Activated CD4-positive, alpha-beta T cell treated with anti-CD3 and anti-CD28 coated beads, Interleukin-2, Interleukin-4, amounts not matched to agents 100 ng/mL and 50 ng/mL, durations not matched to agents 16 hours and 8 hours (primary cell): ENCODE measurements at regions not wholly inside any gene's neighbourhood (a gene's known extent, or its start where the extent isn't known, plus 50 kb on each side); places are given as distances from the start of the nearest gene placed in this dataset.
"Not testable (repeated sequence)": the region's sequence is repeated elsewhere in the genome, so short reads cannot be mapped to it uniquely, and the experiment has no call there.

Experiments used
- DNase-seq: peaks from one replicate; pipeline ENCODE4 v3.0.0-alpha.2; 2020; ENCODE audit warnings: low spot score

DNA sequence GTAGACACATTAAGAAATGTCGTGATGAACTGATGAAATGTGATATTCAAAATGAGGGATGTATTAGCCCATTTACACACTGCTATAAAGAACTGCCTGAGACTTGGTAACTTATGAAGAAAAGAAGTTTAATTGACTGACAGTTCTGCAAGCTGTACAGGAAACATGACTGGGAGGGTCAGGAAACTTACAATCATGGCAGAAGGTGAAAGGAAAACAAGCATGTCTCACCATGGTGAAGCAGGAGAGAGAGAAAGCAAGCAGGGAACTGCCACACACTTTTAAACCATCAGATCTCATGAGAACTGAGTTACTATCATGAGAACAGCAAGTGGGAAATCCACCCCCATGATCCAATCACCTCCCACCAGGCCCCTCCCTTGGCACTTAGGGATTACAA, 1010.8 kb upstream of the CELF4 start:
- DNase-seq = no peak

DNA sequence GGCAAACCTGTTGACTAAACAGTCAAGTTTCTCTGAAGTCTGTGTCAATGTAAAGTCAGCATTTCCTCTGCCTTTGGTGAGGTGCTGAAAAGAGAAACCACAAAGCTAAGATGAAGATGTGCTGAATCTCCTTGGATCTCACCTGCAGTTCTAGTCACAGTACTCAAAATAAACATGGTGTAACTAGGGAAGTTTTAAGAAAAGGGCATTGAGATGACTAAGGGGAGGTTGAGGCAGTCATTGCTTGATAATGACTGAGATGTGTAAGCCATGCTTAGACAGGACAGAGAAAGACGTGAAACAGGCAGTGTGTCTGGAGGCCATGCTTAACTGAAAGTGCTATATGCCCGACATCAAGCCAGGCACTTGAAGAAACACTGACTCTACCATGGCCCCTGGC, 1010.0 kb upstream of the CELF4 start:
- DNase-seq = peak; percentile 24

DNA sequence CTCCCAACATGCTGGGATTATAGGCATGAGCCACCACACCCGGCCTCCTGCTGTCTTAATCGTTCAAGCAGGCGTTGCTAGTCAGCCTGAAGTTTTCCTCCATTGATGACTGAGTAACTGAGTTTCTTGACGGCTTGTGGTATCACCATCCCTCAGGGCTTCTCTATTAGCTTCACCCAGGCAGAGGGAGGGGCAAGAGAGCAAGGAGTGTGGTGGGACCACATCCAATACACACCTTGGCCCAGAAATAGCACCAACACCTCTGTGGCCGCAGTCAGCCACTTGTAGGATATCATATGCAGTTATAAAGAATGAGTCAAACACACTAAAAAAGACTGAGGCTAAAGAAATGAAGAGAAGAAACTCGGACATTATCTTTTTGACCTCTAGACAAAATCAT, 1009.4 kb upstream of the CELF4 start:
- no peak for DNase-seq

DNA sequence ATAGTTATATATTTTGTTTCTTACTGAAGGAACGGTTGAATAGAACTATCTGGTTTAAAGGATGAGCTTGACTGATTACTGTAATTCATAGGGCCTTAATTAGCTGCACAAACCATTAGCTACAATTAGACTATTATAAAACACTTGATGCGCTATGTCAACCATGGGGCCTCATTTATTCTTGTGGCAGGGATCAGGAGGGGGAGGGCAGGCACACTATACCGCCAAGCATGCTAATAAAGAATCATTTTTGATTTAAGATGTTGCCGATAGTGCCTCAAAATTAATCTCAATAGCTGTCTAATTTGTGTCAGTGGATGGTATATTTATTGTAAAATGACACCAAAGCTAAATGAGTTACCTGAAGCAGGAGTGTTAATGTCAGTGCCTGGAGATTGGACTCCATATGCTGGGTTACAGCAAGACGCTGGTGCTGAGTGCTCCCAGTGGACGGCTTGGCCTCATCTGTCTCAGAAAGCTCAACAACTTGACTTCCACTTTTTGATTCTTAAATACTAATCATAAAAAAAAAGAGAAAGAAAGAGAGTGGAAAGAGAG, 1007.0 kb upstream of the CELF4 start:
- no peak for DNase-seq

DNA sequence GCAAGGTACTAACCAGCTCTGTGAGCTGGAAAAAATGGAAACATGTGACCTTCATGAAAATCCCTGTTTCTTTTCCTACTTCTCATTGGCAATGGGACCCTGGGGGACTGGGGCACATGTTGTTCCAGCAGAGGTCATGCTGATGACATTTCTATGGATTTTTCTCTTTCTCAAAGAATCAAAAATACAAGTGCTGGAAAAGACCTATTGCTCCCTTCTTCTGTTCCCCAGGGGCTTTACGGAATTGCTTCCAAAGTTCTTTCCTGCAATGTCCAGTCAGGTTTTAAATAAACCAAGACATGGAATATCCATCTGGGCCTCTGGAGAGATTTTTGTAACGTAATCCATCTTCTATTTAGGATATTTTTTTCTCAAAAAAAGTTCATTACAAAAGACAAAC, 1006.1 kb upstream of the CELF4 start:
- no peak for DNase-seq

DNA sequence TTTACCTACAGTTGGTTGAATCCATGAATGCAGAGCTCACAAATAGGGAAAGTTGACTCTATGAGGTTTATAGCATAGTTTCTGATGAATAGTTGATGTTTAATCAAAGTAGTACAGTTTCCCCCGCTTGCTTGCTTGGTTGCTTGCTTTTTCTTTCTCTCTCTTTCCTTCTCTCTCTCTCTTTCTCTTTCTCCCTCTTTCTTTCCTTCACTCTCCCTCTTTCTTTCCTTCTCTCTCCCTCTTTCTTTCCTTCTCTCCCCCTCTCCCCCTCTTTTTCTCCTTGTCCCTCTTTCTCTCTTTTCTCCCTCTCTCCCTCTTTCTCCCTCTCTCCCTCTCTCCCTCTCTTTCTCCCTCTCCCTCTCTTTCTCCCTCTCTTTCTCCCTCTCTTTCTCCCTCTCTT, 999.9 kb upstream of the CELF4 start:
- no peak for DNase-seq

DNA sequence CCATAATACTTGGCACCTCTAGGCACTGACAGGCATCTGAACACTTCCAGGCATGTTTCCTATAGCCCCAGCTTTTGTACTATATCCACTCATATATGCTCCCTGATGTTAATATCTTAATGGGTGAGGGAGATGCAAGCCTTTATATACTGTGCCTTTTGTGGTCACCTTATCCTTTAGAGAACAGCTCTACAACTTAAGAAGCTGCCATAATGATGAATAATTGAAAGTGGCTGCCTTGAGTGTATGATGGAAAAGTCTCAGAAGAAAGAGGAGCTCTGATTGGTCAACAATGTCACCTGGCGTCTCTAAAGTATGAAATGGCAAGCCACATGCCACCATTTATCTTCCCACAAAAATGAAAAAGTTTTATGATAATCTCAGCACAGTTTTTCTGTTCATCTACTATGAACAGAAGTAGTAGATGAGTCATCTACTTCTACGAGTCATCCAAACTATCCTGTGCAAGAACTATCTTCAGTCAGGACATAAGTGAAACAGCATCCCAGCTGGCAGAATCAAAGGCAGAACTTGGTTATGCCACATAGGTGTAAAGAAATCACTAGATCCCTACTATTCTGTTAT, 997.9 kb upstream of the CELF4 start:
- peak; percentile 4 for DNase-seq

DNA sequence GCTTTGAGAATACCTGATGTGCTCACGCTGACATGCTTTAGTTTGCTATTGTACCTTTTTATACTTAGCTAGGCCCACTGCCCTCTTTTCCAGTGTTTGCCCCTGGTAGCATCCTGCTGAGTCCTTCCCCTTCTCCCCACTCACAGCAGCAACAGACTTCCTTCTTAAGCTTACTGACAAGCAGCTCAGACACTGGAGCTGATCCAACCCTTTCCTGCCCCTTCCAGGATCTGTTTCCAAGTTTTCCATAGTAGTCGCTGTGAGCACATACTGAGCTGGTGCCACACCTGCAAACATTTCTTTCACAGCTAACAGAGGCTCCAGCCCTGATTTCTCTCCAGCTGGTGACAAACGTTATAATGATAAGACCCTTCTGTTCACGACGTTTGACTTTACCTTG, 991.4 kb upstream of the CELF4 start:
- DNase-seq = no peak

DNA sequence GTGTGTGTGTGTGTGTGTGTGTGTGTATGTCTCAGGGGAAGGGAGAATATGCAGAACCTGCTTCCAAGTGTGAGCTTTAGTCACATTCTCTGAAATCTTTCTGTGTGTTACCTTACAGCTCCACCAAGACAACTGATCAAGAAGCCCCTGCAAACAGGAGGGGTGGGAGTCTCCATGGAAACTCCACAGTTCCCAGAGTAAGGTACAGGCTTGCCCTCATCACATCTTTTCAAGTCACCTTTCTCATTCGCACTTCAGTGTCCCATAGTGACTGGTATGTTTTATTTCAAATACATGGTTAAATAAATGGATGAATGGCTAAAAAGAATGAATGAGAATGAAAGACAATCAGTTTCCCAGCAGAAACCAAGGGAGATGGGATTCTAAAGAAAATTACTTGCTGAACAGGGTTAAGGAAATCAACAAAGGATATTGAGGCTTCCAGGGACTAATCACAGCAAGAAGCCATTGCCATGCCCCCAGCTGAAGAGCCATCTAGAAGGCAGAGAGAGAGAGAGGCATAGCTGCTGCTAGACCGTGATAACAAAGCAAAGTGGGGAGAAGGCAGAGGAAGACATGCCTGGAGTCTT, 987.2 kb upstream of the CELF4 start:
- DNase-seq = no peak

DNA sequence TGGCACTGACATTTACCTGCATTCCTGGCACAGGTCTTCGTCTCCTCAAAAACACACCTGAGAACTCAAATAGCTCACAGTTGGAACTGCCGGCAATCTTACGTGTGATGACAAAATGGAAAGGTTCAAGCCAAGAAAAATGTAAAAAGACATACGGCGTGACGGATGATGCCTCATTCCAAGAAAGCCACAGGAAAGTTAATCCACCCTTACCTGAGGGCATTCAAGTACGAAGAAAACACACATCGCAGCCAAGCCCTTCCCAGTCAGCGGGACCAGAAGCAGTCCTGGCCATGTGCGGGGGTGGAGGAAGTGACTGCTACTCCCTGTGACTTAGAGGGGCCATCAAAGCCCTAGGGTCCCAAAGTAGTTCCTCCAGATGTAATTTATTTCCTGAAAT, 986.3 kb upstream of the CELF4 start:
- no peak for DNase-seq

DNA sequence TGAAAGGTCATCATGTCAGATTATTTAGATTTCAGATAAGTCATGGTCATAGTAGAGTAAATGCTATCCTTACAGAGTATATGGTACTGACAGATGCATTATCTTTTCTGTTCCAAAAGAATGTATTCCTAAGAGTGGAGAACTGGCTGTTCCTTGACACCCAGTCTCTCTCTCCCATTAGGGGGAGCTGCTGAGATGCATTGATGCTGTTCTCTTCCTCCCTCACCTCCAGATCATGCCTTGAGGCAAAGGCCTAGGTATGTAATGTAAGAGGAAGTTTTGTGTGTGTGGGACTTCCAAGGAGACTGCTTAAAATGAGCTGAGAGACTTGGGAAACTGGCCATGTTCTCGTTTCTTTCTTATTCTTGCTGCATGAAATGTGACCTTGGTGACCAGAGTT, 979.5 kb upstream of the CELF4 start:
- peak; percentile 11 for DNase-seq

DNA sequence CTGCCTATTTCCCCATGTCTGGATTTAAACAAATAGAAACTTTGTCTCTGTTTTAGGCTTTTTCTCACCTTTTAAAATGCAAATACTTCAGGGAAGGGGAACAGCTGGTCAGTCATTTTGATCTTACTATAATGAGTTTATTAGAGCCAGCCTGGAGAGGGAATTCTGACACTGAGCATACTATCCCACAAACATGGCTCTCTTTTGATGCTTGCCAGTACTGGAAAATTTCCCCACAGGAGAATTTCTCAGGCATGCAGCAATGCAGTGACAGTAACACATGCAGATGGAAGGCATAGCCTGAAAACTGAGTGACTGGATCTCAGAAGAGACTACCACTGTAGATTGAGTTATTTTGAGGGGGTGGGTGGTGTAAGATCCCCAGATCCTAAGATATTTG, 974.3 kb upstream of the CELF4 start:
- DNase-seq = no peak

DNA sequence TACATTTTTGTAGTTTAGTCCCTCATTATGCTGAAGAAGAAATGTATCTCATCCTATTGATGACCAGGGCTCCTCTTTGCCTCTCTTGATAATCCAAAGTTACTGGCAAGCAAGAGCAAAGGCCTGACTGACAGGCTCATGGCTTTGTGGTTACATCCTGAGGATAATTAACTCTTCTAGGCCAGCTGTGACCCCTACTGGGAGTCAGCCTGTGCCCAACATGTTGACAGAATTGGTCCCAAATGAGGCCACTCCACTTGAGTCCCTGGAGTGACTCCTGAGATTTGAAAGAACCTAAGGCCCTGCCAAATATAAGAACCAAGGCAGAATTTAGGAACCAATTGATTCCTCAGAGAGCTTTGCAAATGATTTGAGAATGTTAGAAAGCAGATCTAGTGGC, 973.8 kb upstream of the CELF4 start:
- no peak for DNase-seq

DNA sequence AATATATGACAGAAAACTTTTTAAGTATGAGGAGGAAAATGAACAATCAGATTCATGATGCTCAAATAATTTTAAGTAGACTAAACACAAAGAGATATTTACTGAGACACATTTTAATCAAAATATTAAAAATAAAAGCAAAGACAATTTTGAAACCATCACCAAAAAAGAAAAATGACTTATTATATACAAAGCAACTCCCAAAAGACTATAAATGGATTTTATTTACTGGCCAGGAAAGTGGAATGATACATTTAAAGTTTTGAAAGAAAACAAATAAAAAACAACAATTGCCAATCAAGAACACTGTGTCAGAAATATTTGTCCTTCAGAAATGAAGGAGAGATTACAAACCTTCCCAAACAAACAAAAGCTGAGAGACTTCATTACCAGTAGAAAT, 968.5 kb upstream of the CELF4 start:
- DNase-seq = no peak

DNA sequence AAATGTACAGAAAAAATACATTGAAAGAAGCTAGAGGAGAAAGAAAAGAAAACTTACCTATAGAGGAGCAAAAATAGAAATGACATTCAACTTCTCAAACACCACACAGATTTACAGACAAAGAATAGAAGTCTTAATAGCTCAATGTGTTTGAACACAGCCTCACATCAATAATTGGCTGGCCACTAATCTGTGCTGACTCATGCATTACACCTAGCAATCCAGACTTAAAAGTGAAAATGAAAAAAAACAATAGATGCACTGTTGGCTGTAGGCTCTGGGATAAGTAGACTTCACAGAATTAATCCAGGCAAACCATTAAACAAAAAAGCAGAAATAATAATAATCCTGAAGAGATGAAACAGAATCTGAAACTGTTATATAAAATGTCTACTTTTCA, 961.3 kb upstream of the CELF4 start:
- DNase-seq = no peak

DNA sequence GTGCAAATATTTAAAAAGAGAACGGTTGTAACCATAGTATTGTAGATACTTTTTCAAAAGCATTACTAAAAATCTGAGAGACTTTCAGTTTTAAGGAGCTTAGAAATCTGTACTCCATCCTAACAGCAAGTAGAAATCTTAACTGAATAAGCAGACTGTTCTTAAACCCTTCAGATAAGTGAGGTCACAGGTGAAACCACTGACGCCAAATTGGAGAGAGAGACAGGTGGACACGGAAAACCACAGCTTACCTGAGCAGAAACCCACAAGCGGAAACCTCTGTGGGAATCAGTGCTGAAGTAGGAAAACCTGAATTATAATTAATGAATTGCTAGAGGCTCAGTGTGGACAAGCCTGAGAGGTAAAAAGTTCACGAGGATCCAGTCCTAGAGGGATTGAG, 959.4 kb upstream of the CELF4 start:
- DNase-seq = no peak

DNA sequence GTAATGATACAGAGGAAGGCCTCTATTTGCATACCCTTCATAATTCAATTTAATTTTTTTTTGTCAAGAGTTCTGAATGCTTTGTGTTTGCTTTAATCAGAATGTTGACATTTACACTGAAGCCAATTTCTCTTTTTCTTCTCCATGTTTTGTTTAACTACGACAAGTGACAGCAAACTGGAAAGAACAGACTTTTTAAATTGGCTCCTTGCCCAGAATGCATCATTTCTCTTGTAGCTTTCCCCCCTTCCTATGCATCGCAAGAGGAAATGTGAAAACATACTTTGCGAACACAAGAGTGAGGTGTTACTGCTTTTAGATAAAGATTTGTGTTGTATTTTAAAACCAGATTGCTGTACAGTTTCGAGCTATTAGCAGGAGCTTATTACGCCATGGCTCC, 955.2 kb upstream of the CELF4 start:
- DNase-seq = no peak

DNA sequence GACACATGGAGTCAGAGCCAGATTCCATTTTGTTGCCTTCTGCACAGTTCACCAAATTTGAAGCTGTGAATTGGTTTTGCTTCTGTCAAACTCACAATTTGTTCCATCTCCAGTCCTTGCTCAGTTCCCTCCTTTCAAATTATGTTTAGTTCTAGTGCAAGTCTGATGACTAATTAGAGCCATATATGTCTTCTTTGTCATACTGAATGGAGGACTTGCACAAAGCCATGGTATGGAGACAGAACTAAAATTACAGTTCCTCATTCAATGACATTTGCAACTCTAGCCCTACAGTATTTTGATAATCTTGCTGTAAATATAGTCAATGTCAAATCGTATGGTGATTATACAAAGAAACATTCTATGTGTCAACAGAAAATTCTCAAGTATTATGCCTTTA, 936.9 kb upstream of the CELF4 start:
- no peak for DNase-seq

DNA sequence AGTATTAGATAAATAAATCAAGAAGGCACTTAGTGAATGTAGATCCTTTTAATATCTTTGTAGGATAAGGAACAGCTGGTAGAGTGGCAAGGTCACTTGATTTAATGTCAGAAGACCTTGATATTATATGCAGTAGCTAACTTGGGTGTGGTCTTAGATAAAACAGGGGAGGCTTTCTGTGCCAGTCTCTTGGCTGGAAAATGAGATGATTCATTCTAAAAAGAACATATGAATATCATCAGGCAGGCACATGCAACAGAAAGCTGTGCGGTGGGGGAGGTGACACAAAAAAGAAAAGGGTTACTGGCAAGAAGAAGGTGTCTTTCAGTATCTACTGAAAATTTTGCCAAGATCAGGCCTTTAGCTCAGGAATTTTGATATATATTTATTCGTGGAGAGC, 931.7 kb upstream of the CELF4 start:
- DNase-seq = peak; percentile 23

DNA sequence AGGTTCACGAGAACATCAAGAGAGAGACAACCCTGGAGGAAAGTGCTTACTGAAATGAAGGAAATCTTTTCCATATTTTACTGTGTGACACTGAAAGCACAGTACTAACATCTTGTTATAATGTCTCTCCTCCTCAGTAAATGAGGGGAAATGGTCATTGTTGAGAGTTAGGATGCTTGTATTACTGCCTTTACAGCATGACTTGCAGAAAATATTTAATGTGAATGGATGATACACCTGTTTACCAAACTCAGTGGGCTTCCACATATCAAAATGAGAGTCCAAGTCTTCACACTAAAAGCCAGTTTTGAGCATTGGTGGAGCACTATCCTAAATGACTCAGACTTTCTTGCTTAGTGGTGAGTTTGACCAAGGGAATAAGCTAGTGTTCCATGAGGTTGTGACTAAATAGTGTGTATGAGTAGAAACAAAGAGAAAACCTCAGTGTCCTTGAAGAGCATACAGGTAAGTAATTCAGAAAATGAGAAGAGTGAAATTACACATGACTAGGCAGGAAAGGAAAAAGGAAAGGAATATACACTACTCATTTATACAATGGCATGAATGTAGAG, 930.7 kb upstream of the CELF4 start:
- DNase-seq = peak; percentile 52

DNA sequence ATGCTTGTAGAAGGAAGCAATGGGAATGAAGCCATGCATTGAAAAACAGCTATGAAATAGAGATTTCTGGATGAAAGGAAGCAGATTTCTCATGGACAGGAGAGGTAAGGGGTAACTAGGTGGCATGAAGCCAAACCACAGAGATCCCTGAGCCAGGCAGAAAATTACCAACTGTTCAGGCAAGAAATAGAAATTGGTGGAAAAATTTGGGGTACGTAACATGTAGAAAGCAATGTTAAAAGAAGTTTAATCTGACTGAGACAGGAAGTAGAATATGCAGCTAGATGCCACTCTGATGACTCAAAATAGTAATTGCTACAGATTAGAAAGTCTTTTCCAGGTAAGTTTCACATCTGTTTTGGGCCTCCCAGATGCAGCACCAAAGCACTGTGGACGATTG, 928.5 kb upstream of the CELF4 start:
- DNase-seq = peak; percentile 41

DNA sequence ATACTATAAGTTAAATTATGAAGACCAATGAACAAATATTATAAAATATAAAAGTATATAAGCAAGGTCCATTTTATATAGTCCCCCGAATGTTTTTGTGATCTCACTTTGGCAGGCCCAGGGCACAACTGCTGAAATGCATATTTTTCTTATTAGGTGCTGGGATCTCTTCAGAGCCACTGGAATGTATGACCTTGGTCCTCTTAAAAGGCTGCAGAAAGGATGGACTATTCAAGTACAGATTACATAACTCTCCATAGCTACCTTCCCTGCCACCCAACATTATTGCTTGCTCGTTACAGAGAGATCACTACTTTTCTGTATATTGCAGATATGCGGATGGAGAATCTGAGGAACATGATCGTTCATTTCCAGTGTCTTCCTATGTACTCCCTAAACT, 925.6 kb upstream of the CELF4 start:
- no peak for DNase-seq

DNA sequence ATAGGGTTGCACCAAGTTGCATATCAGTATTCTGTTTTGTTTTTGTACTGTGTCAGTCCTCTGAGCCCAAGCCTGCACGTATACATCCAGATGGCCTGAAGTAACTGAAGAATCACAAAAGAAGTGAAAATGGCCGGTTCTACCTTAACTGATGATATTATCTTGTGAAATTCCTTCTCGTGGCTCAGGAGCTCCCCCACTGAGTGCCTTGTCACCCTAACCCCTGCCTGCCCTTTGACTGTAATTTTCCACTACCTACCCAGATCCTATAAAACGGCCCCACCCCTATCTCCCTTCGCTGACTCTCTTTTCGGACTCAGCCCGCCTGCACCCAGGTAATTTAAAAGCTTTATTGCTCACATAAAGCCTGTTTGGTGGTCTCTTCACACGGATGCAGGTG, 924.1 kb upstream of the CELF4 start:
- DNase-seq = not testable (repeated sequence)

DNA sequence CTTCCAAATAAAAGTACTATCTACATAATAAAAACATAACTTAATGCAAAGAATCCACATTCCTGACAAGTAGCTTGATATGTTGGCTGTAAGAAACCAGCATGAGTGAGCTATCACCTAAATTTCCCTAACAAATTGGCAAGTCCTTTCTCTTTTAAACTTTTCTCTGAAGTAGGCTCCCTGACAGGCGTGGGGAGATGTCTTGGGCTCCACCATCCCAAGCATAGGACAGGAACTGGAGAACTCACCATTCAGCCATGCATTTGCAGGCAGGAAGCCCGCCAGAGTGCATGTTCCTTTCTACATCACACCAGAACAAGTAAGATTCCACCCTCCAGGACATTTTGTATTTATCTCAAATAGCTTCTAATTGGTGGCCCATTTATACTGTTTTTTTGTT, 921.9 kb upstream of the CELF4 start:
- no peak for DNase-seq
